Activated T-helper 1 cell treated with anti-CD3 and anti-CD28 coated beads, Interleukin-2, amount 50 U/mL, for 16 hours (primary cell): ENCODE measurements at regions not wholly inside any gene's neighbourhood (a gene's known extent, or its start where the extent isn't known, plus 50 kb on each side); places are given as distances from the start of the nearest gene placed in this dataset.

ENCODE experiments used
- DNase-seq, 2 donors: peaks; one replicate each; pipeline ENCODE4 v3.0.0-alpha.2; 2020; ENCODE audit warnings: low read depth in 1 of 2, low spot score in 1 of 2

- DNase-seq, result no peak
Observed at GRCh38 chr6:47360388-47360787, 50.7 kb upstream of the TNFRSF21 start.

GRCh38 chr6:47362857-47363461 lies 53.3 kb upstream of the TNFRSF21 start:
- DNase-seq, result no peak

- DNase-seq, result no peak
Observed at GRCh38 chr6:47363736-47364135, 54.0 kb upstream of the TNFRSF21 start.

GRCh38 chr6:47366335-47366890 lies 56.7 kb upstream of the TNFRSF21 start:
- no peak for DNase-seq

GRCh38 chr6:47371139-47371869 lies 61.6 kb upstream of the TNFRSF21 start:
- no peak for DNase-seq

GRCh38 chr6:47371870-47372255 lies 62.2 kb upstream of the TNFRSF21 start:
- DNase-seq, result no peak

- DNase-seq, result no peak
Observed at GRCh38 chr6:47372318-47372717, 62.6 kb upstream of the TNFRSF21 start.

- DNase-seq, result no peak
Observed at GRCh38 chr6:47375426-47375825, 65.7 kb upstream of the TNFRSF21 start.

- no peak for DNase-seq
Observed at GRCh38 chr6:47376930-47377329, 67.2 kb upstream of the TNFRSF21 start.

GRCh38 chr6:47377971-47378370 lies 68.3 kb upstream of the TNFRSF21 start:
- DNase-seq, result no peak

GRCh38 chr6:47379328-47379727 lies 69.6 kb upstream of the TNFRSF21 start:
- DNase-seq, result no peak

GRCh38 chr6:47380251-47380650 lies 70.5 kb upstream of the TNFRSF21 start:
- DNase-seq, result no peak

- no peak for DNase-seq
Observed at GRCh38 chr6:47381036-47381435, 71.3 kb upstream of the TNFRSF21 start.

GRCh38 chr6:47383360-47383759 lies 73.7 kb upstream of the TNFRSF21 start:
- DNase-seq, result no peak

- no peak for DNase-seq
Observed at GRCh38 chr6:47391675-47392074, 82.0 kb upstream of the TNFRSF21 start.

GRCh38 chr6:47392251-47392650 lies 82.5 kb upstream of the TNFRSF21 start:
- DNase-seq, result no peak

- DNase-seq, result no peak
Observed at GRCh38 chr6:47396401-47397069, 81.1 kb upstream of the CD2AP start.

- DNase-seq, result no peak
Observed at GRCh38 chr6:47400581-47400980, 77.0 kb upstream of the CD2AP start.

- DNase-seq, result no peak
Observed at GRCh38 chr6:47402081-47402480, 75.5 kb upstream of the CD2AP start.

- DNase-seq, result no peak
Observed at GRCh38 chr6:47403056-47403455, 74.5 kb upstream of the CD2AP start.

GRCh38 chr6:47403801-47404200 lies 73.8 kb upstream of the CD2AP start:
- DNase-seq, result no peak

GRCh38 chr6:47404435-47404834 lies 73.2 kb upstream of the CD2AP start:
- no peak for DNase-seq
